ENCODE measurements at regions not wholly inside any gene's neighbourhood (a gene's known extent, or its start where the extent isn't known, plus 50 kb on each side); places are given as distances from the start of the nearest gene placed in this dataset.

DNA sequence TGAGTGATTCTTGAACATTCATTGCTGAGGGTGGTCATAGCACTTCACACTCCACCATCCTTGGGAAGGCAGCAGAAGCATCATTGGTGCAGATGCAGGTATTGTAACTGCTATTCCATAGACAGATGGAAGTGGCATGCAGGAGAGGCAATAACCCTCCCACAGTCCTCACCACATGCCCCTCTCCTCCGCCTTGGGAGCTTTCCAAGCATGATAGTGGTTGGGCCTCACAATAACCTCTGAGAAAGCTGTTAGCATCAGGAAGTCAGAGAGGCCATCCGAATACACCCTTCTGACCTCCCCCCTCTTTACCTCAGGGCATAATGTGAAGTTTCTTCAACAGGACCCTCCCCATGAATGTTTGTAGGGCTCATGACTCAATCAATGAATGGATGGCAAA, 177.9 kb downstream of the KATNAL1 start (continued):
- TF ChIP-seq, protein P1, sequence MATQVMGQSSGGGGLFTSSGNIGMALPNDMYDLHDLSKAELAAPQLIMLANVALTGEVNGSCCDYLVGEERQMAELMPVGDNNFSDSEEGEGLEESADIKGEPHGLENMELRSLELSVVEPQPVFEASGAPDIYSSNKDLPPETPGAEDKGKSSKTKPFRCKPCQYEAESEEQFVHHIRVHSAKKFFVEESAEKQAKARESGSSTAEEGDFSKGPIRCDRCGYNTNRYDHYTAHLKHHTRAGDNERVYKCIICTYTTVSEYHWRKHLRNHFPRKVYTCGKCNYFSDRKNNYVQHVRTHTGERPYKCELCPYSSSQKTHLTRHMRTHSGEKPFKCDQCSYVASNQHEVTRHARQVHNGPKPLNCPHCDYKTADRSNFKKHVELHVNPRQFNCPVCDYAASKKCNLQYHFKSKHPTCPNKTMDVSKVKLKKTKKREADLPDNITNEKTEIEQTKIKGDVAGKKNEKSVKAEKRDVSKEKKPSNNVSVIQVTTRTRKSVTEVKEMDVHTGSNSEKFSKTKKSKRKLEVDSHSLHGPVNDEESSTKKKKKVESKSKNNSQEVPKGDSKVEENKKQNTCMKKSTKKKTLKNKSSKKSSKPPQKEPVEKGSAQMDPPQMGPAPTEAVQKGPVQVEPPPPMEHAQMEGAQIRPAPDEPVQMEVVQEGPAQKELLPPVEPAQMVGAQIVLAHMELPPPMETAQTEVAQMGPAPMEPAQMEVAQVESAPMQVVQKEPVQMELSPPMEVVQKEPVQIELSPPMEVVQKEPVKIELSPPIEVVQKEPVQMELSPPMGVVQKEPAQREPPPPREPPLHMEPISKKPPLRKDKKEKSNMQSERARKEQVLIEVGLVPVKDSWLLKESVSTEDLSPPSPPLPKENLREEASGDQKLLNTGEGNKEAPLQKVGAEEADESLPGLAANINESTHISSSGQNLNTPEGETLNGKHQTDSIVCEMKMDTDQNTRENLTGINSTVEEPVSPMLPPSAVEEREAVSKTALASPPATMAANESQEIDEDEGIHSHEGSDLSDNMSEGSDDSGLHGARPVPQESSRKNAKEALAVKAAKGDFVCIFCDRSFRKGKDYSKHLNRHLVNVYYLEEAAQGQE (IDR thresholded peaks at IDR 0.05; ENCODE audit: low read depth, low read length) = no peak
- no peak for TF ChIP-seq TAF1 (IDR thresholded peaks at IDR 0.05; ENCODE audit: borderline replicate concordance, low read depth, low read length)

DNA sequence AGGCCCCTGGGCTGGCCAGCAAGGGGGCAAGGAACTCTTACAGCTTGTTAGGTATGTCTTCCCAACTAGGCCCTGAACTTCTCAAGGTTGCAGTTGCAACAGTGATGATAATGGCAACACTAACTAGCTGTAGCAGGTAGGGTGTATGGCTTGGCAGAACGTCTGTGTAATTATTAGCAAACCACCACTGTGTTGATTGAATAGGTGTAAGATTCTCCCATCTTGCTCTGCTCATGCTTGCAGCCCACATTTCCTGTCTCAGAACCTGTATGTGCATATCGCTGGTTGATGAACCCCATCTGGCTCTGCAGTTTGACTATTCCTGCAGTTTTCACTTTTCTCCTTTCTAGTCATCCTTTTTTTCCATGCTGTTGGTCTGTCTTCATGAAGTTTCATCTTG, 178.8 kb downstream of the KATNAL1 start:
- Histone ChIP-seq H4K20me1 (ENCODE audit: insufficient read depth) (no peaks in the 10 kb centered on the region), H3K27me3 (ENCODE audit: insufficient read depth) (no peaks in the 10 kb centered on the region), H3K27ac (ENCODE audit: low read depth in 2 of 2, low read length in 1 of 2) (no peak overlapping the region), H3F3A (replicated peaks; ENCODE audit: insufficient read depth) (no peaks in the 10 kb centered on the region), H2AFZ (ENCODE audit: low read depth) (no peak overlapping the region), H3K4me2 (no peak overlapping the region), H3K4me1 (ENCODE audit: control insufficient read depth in 1 of 2, insufficient read depth in 2 of 2, low read depth in 1 of 2, low read length in 1 of 2) (peaks cover 0 to 5% of the 10 kb centered on the region in 2 experiments; a peak in 3 of 4 replicates), H3K79me2 (ENCODE audit: insufficient read depth) (no peaks in the 10 kb centered on the region), H3K9me3 (no peaks in the 10 kb centered on the region), H3K9ac (no peak overlapping the region), H3K9me2 (no peaks in the 10 kb centered on the region), H3K36me3 (replicated peaks in 1 of 2; ENCODE audit: control insufficient read depth in 1 of 2, insufficient read depth in 2 of 2, low read length in 1 of 2) (no peaks in the 10 kb centered on the region), H3K4me3 (ENCODE audit: low read depth in 2 of 2, low read length in 1 of 2) (no peak overlapping the region)
- DNase-seq = no peak
- no peak for TF ChIP-seq FOXM1 (IDR thresholded peaks at IDR 0.05; ENCODE audit: low read depth)
- ChIA-PET POLR2A (no interaction called here), CTCF (interaction anchor here (0.8 kb wide), 1 partner anchor 321 kb away, joined by 3 read pairs; no protein-coding TSS in a partner anchor)
- 100% methylated on average over 2 of the region's 2 CpGs for WGBS (ENCODE audit: low lambda C conversion rate)

DNA sequence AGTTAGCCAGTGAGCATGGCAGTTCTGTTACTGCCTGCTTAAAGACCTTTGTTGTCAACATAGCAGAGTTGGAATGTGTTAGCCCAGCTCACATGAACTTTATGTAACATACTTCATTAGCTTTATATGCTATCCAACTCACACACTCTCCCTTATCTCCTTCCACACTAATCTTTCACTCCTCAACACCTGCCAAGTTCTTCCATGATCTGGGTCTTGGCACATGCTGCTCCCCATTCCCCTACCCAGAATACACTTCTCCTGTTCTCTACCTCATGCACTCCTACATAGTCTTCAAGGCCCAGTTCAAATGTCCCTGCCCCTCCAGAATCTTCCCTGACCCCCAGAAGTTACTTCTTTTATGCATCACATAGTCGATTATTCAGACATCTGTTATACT, 179.3 kb downstream of the KATNAL1 start:
- Histone ChIP-seq H3K9me3 (no peaks in the 10 kb centered on the region), H2AFZ (ENCODE audit: low read depth) (no peak overlapping the region), H4K20me1 (ENCODE audit: insufficient read depth) (no peaks in the 10 kb centered on the region), H3K4me2 (no peak overlapping the region), H3K27me3 (ENCODE audit: insufficient read depth) (no peaks in the 10 kb centered on the region), H3K79me2 (ENCODE audit: insufficient read depth) (no peaks in the 10 kb centered on the region), H3K9ac (no peak overlapping the region), H3K4me1 (ENCODE audit: control insufficient read depth in 1 of 2, insufficient read depth in 2 of 2, low read depth in 1 of 2, low read length in 1 of 2) (peaks cover 0 to 5% of the 10 kb centered on the region in 2 experiments; a peak in 3 of 4 replicates), H3K9me2 (no peaks in the 10 kb centered on the region), H3K36me3 (replicated peaks in 1 of 2; ENCODE audit: control insufficient read depth in 1 of 2, insufficient read depth in 2 of 2, low read length in 1 of 2) (no peaks in the 10 kb centered on the region), H3K27ac (ENCODE audit: low read depth in 2 of 2, low read length in 1 of 2) (no peak overlapping the region), H3K4me3 (ENCODE audit: low read depth in 2 of 2, low read length in 1 of 2) (no peak overlapping the region), H3F3A (replicated peaks; ENCODE audit: insufficient read depth) (no peaks in the 10 kb centered on the region)
- CTCF ChIA-PET = interaction anchor here (1.4 kb wide), 1 partner anchor 655 kb away, joined by 3 read pairs; no protein-coding TSS in a partner anchor
- POLR2A ChIA-PET = no interaction called here
- no peak for TF ChIP-seq FOSL2 (IDR thresholded peaks at IDR 0.05; ENCODE audit: borderline replicate concordance, low read depth)
- TF ChIP-seq, protein P2, sequence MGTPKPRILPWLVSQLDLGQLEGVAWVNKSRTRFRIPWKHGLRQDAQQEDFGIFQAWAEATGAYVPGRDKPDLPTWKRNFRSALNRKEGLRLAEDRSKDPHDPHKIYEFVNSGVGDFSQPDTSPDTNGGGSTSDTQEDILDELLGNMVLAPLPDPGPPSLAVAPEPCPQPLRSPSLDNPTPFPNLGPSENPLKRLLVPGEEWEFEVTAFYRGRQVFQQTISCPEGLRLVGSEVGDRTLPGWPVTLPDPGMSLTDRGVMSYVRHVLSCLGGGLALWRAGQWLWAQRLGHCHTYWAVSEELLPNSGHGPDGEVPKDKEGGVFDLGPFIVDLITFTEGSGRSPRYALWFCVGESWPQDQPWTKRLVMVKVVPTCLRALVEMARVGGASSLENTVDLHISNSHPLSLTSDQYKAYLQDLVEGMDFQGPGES (IDR thresholded peaks at IDR 0.05; ENCODE audit: low read depth, low read length) = no peak
- no peak for TF ChIP-seq MEF2A (IDR thresholded peaks at IDR 0.05; ENCODE audit: borderline replicate concordance, low read depth)
- no peak for TF ChIP-seq EZH2phosphoT487 (IDR thresholded peaks at IDR 0.05; ENCODE audit: borderline replicate concordance, low read depth)
- no peak for TF ChIP-seq NRF1 (IDR thresholded peaks at IDR 0.05; ENCODE audit: low read depth, low read length)
- TF ChIP-seq JUND (IDR thresholded peaks at IDR 0.05) = no peak
- no peak for TF ChIP-seq SMC3 (IDR thresholded peaks at IDR 0.05; ENCODE audit: low read depth, low read length)
- TF ChIP-seq, protein P3, sequence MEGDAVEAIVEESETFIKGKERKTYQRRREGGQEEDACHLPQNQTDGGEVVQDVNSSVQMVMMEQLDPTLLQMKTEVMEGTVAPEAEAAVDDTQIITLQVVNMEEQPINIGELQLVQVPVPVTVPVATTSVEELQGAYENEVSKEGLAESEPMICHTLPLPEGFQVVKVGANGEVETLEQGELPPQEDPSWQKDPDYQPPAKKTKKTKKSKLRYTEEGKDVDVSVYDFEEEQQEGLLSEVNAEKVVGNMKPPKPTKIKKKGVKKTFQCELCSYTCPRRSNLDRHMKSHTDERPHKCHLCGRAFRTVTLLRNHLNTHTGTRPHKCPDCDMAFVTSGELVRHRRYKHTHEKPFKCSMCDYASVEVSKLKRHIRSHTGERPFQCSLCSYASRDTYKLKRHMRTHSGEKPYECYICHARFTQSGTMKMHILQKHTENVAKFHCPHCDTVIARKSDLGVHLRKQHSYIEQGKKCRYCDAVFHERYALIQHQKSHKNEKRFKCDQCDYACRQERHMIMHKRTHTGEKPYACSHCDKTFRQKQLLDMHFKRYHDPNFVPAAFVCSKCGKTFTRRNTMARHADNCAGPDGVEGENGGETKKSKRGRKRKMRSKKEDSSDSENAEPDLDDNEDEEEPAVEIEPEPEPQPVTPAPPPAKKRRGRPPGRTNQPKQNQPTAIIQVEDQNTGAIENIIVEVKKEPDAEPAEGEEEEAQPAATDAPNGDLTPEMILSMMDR (IDR thresholded peaks at IDR 0.05) = no peak
- TF ChIP-seq, protein P4, sequence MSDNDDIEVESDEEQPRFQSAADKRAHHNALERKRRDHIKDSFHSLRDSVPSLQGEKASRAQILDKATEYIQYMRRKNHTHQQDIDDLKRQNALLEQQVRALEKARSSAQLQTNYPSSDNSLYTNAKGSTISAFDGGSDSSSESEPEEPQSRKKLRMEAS (IDR thresholded peaks at IDR 0.05; ENCODE audit: low read depth) = no peak
- no peak for TF ChIP-seq POLR2AphosphoS5 (IDR thresholded peaks at IDR 0.05; ENCODE audit: low read depth, low read length)
- no peak for TF ChIP-seq GABPA (IDR thresholded peaks at IDR 0.05; ENCODE audit: low read depth)
- TF ChIP-seq RCOR1 (IDR thresholded peaks at IDR 0.05; ENCODE audit: low read length) = no peak
- no peak for DNase-seq
- 13% methylated on average over 1 of the region's 1 CpG for WGBS (ENCODE audit: low lambda C conversion rate)

All from SK-N-SH (cell line).